Activated T-helper 1 cell treated with anti-CD3 and anti-CD28 coated beads, Interleukin-2, amount 50 U/mL, for 16 hours (primary cell): ENCODE measurements at regions not wholly inside any gene's neighbourhood (a gene's known extent, or its start where the extent isn't known, plus 50 kb on each side); places are given as distances from the start of the nearest gene placed in this dataset.
"Not testable (repeated sequence)": the region's sequence is repeated elsewhere in the genome, so short reads cannot be mapped to it uniquely, and the experiment has no call there.

Source experiments
- DNase-seq, 2 donors: peaks; one replicate each; pipeline ENCODE4 v3.0.0-alpha.2; 2020; ENCODE audit warnings: low read depth in 1 of 2, low spot score in 1 of 2

GRCh38 chr4:177796841-177797240 lies 354.6 kb upstream of the AGA start:
- DNase-seq: no peak

GRCh38 chr4:177798161-177798560 lies 355.9 kb upstream of the AGA start:
- no peak for DNase-seq

- DNase-seq: no peak
Measured at GRCh38 chr4:177802162-177802561, 359.9 kb upstream of the AGA start.

- DNase-seq: no peak
Measured at GRCh38 chr4:177802661-177803060, 360.4 kb upstream of the AGA start.

- DNase-seq: no peak
Measured at GRCh38 chr4:177803151-177803550, 360.9 kb upstream of the AGA start.

GRCh38 chr4:177809791-177810190 lies 367.6 kb upstream of the AGA start:
- no peak for DNase-seq

GRCh38 chr4:177810220-177810619 lies 368.0 kb upstream of the AGA start:
- DNase-seq: no peak

- DNase-seq: not testable (repeated sequence)
Measured at GRCh38 chr4:177818392-177818791, 376.2 kb upstream of the AGA start.

GRCh38 chr4:177826973-177827372 lies 384.7 kb upstream of the AGA start:
- DNase-seq: no peak

GRCh38 chr4:177841258-177841657 lies 399.0 kb upstream of the AGA start:
- DNase-seq: no peak

- no peak for DNase-seq
Measured at GRCh38 chr4:177853229-177853628, 411.0 kb upstream of the AGA start.

GRCh38 chr4:177855507-177856197 lies 413.4 kb upstream of the AGA start:
- no peak for DNase-seq

- DNase-seq: no peak
Measured at GRCh38 chr4:177860171-177860570, 417.9 kb upstream of the AGA start.

GRCh38 chr4:177861551-177862094 lies 419.4 kb upstream of the AGA start:
- DNase-seq: no peak

- DNase-seq: no peak
Measured at GRCh38 chr4:177862541-177863176, 420.4 kb upstream of the AGA start.

GRCh38 chr4:177879851-177880250 lies 437.6 kb upstream of the AGA start:
- DNase-seq: no peak

GRCh38 chr4:177895136-177895535 lies 452.9 kb upstream of the AGA start:
- DNase-seq: no peak

GRCh38 chr4:177901786-177902185 lies 459.5 kb upstream of the AGA start:
- DNase-seq: no peak

- DNase-seq: no peak
Measured at GRCh38 chr4:177902386-177902785, 460.1 kb upstream of the AGA start.

- DNase-seq: no peak
Measured at GRCh38 chr4:177907736-177908424, 465.6 kb upstream of the AGA start.

GRCh38 chr4:177921715-177922114 lies 479.5 kb upstream of the AGA start:
- DNase-seq: no peak

- DNase-seq: no peak
Measured at GRCh38 chr4:177923888-177924287, 481.7 kb upstream of the AGA start.
